Hematopoietic multipotent progenitor cell treated with erythropoietin and hydrocortisone succinate and interleukin-3 and kit ligand, for 6 days (in vitro differentiated cells): ENCODE measurements at regions not wholly inside any gene's neighbourhood (a gene's known extent, or its start where the extent isn't known, plus 50 kb on each side); places are given as distances from the start of the nearest gene placed in this dataset.
"Not testable (repeated sequence)": the region's sequence is repeated elsewhere in the genome, so short reads cannot be mapped to it uniquely, and the experiment has no call there.

ENCODE experiments used
- DNase-seq: peaks from one replicate; pipeline ENCODE4 v3.0.0-alpha.2; 2015

- no peak for DNase-seq
Observed at GRCh38 chr9:115411993-115412452, 294.1 kb upstream of the TNC start.

GRCh38 chr9:115412656-115413055 lies 294.7 kb upstream of the TNC start:
- DNase-seq: no peak

- no peak for DNase-seq
Observed at GRCh38 chr9:115413304-115413703, 295.3 kb upstream of the TNC start.

GRCh38 chr9:115413766-115414382 lies 295.9 kb upstream of the TNC start:
- DNase-seq: no peak

- DNase-seq: no peak
Observed at GRCh38 chr9:115414561-115414960, 296.6 kb upstream of the TNC start.

- DNase-seq: no peak
Observed at GRCh38 chr9:115415450-115415849, 297.5 kb upstream of the TNC start.

- no peak for DNase-seq
Observed at GRCh38 chr9:115416299-115416698, 298.3 kb upstream of the TNC start.

- not testable (repeated sequence) for DNase-seq
Observed at GRCh38 chr9:115418181-115418580, 300.2 kb upstream of the TNC start.

GRCh38 chr9:115422932-115423440 lies 305.0 kb upstream of the TNC start:
- no peak for DNase-seq

GRCh38 chr9:115423646-115424045 lies 305.7 kb upstream of the TNC start:
- no peak for DNase-seq

- no peak for DNase-seq
Observed at GRCh38 chr9:115425601-115426000, 307.6 kb upstream of the TNC start.

- DNase-seq: no peak
Observed at GRCh38 chr9:115437418-115437817, 319.5 kb upstream of the TNC start.

GRCh38 chr9:115439641-115440040 lies 321.7 kb upstream of the TNC start:
- DNase-seq: no peak

- no peak for DNase-seq
Observed at GRCh38 chr9:115442054-115442453, 324.1 kb upstream of the TNC start.

GRCh38 chr9:115443890-115444289 lies 325.9 kb upstream of the TNC start:
- no peak for DNase-seq

GRCh38 chr9:115444959-115445358 lies 327.0 kb upstream of the TNC start:
- DNase-seq: no peak

GRCh38 chr9:115445655-115446054 lies 327.7 kb upstream of the TNC start:
- DNase-seq: no peak

- DNase-seq: no peak
Observed at GRCh38 chr9:115456515-115456914, 338.6 kb upstream of the TNC start.

- DNase-seq: no peak
Observed at GRCh38 chr9:115461280-115461679, 343.3 kb upstream of the TNC start.

GRCh38 chr9:115462623-115463022 lies 344.7 kb upstream of the TNC start:
- no peak for DNase-seq

- no peak for DNase-seq
Observed at GRCh38 chr9:115466756-115467155, 348.8 kb upstream of the TNC start.

- DNase-seq: no peak
Observed at GRCh38 chr9:115469841-115470240, 351.9 kb upstream of the TNC start.

GRCh38 chr9:115473032-115473431 lies 355.1 kb upstream of the TNC start:
- not testable (repeated sequence) for DNase-seq

GRCh38 chr9:115481769-115482168 lies 363.8 kb upstream of the TNC start:
- no peak for DNase-seq

- DNase-seq: no peak
Observed at GRCh38 chr9:115482747-115483146, 364.8 kb upstream of the TNC start.
